OCI-LY3 (cell line): ENCODE measurements at regions not wholly inside any gene's neighbourhood (a gene's known extent, or its start where the extent isn't known, plus 50 kb on each side); places are given as distances from the start of the nearest gene placed in this dataset.
"Not testable (repeated sequence)": the region's sequence is repeated elsewhere in the genome, so short reads cannot be mapped to it uniquely, and the experiment has no call there.

Experiments
- H2AFZ ChIP-seq: fragments of 200-600, 300-600 bp; shearing (Covaris generic); 2 replicates; pipeline ENCODE4 v1.6.0; 2014; ENCODE audit warnings: antibody characterized with exemption, low read depth, low read length
- H3K27ac ChIP-seq: fragments of 200-600, 300-600 bp; sonication (generic); 2 replicates; pipeline ENCODE4 v1.5.1; 2014; ENCODE audit warnings: mild to moderate bottlenecking, low read length, moderate library complexity, mixed read lengths
- H3K27me3 ChIP-seq: fragments of 200-600, 300-600 bp; sonication (generic); 2 replicates; pipeline ENCODE4 v1.6.1; 2014; ENCODE audit warnings: low read depth, low read length, mixed read lengths
- H3K36me3 ChIP-seq: fragments of 200-600, 300-600 bp; sonication (generic); replicated peaks from 2 replicates; pipeline ENCODE3; 2014; ENCODE audit warnings: low read depth, low read length, mixed read lengths
- H3K4me1 ChIP-seq: fragments of 300-600, 200-600 bp; sonication (generic); 2 replicates; pipeline ENCODE4 v1.6.1; 2014; ENCODE audit warnings: low read length, mixed read lengths
- H3K4me2 ChIP-seq: fragments of 200-600, 300-600 bp; sonication (generic); 2 replicates; pipeline ENCODE4 v1.6.1; 2014; ENCODE audit warnings: low read length, mixed read lengths
- H3K4me3 ChIP-seq: fragments of 300-600, 200-600 bp; sonication (generic); 2 replicates; pipeline ENCODE4 v1.5.1; 2014; ENCODE audit warnings: antibody characterized with exemption, mild to moderate bottlenecking, low read length, moderate library complexity
- H3K79me2 ChIP-seq: fragments of 300-600, 200-600 bp; shearing (Covaris generic); 2 replicates; pipeline ENCODE4 v1.6.1; 2014; ENCODE audit warnings: mild to moderate bottlenecking, low read length, mixed read lengths
- H3K9ac ChIP-seq: fragments of 300-600, 200-600 bp; shearing (Covaris generic); 2 replicates; pipeline ENCODE4 v1.6.0; 2014; ENCODE audit warnings: mild to moderate bottlenecking, low read length, moderate library complexity
- H3K9me3 ChIP-seq: fragments of 200-600, 300-600 bp; shearing (Covaris generic); 2 replicates; pipeline ENCODE4 v1.6.1; 2014; ENCODE audit warnings: low read length, mixed read lengths; ENCODE audit not compliant: insufficient read depth
- H4K20me1 ChIP-seq: fragments of 200-600, 300-600 bp; sonication (generic); 2 replicates; pipeline ENCODE4 v1.6.1; 2016; ENCODE audit warnings: low read length, mixed read lengths; ENCODE audit not compliant: insufficient read depth
- CTCF ChIP-seq: fragments of 200-600, 300-600 bp; sonication (generic); IDR thresholded peaks from 2 replicates; pipeline ENCODE4 v1.5.1; 2014; ENCODE audit warnings: antibody characterized with exemption, low read length, low read depth
- EZH2phosphoT487 ChIP-seq: fragments of 200-600 bp; shearing (Covaris generic); IDR thresholded peaks from 2 replicates; pipeline ENCODE4 v1.6.1; 2018; ENCODE audit warnings: antibody characterized with exemption, mixed run types, low read depth

GRCh38 chr18:37844209-37844970 is 278.8 kb upstream of the CELF4 start:
- Histone ChIP-seq H3K9ac (no peak overlapping the region), H3K27me3 (no peaks in the 10 kb centered on the region), H3K79me2 (no peaks in the 10 kb centered on the region), H3K9me3 (no peaks in the 10 kb centered on the region), H3K27ac (no peak overlapping the region), H3K36me3 (no peaks in the 10 kb centered on the region), H3K4me2 (no peak overlapping the region), H3K4me3 (no peak overlapping the region), H2AFZ (no peak overlapping the region), H3K4me1 (no peaks in the 10 kb centered on the region), H4K20me1 (no peaks in the 10 kb centered on the region)
- TF ChIP-seq CTCF = no peak
- TF ChIP-seq EZH2phosphoT487 = no peak

- H3K27ac ChIP-seq = no peak overlapping the region
- H4K20me1 ChIP-seq = no peaks in the 10 kb centered on the region
- no peak overlapping the region for H3K4me2 ChIP-seq
- no peak overlapping the region for H3K9ac ChIP-seq
- H3K4me3 ChIP-seq = no peak overlapping the region
- H3K36me3 ChIP-seq = no peaks in the 10 kb centered on the region
- no peak for TF ChIP-seq EZH2phosphoT487
- no peak for TF ChIP-seq CTCF
- H3K9me3 ChIP-seq = no peaks in the 10 kb centered on the region
- H2AFZ ChIP-seq = no peak overlapping the region
- no peaks in the 10 kb centered on the region for H3K4me1 ChIP-seq
- no peaks in the 10 kb centered on the region for H3K79me2 ChIP-seq
- no peaks in the 10 kb centered on the region for H3K27me3 ChIP-seq
Observed at GRCh38 chr18:37838083-37838482, 272.5 kb upstream of the CELF4 start.

- H3K27me3 ChIP-seq = no peaks in the 10 kb centered on the region
- no peaks in the 10 kb centered on the region for H3K9me3 ChIP-seq
- no peak for TF ChIP-seq EZH2phosphoT487
- no peak for TF ChIP-seq CTCF
- H3K4me3 ChIP-seq = no peak overlapping the region
- H3K79me2 ChIP-seq = no peaks in the 10 kb centered on the region
- no peaks in the 10 kb centered on the region for H3K36me3 ChIP-seq
- no peak overlapping the region for H3K9ac ChIP-seq
- H2AFZ ChIP-seq = no peak overlapping the region
- H3K4me1 ChIP-seq = no peaks in the 10 kb centered on the region
- H3K27ac ChIP-seq = no peak overlapping the region
- no peak overlapping the region for H3K4me2 ChIP-seq
- H4K20me1 ChIP-seq = no peaks in the 10 kb centered on the region
Observed at GRCh38 chr18:37836071-37836970, 270.7 kb upstream of the CELF4 start.

GRCh38 chr18:37832010-37832695 is 266.6 kb upstream of the CELF4 start:
- not testable (repeated sequence) for H3K4me3 ChIP-seq, H3K27me3 ChIP-seq, H3K36me3 ChIP-seq, H3K9ac ChIP-seq, H3K4me1 ChIP-seq, H3K4me2 ChIP-seq, H2AFZ ChIP-seq, H3K27ac ChIP-seq, H3K79me2 ChIP-seq, H3K9me3 ChIP-seq, H4K20me1 ChIP-seq
